ENCODE measurements at regions not wholly inside any gene's neighbourhood (a gene's known extent, or its start where the extent isn't known, plus 50 kb on each side); places are given as distances from the start of the nearest gene placed in this dataset.

- DNase-seq (ENCODE audit: low read depth, low spot score), result no peak
Measured at GRCh38 chr3:94258851-94259250, 196.0 kb downstream of the NSUN3 start.

DNA sequence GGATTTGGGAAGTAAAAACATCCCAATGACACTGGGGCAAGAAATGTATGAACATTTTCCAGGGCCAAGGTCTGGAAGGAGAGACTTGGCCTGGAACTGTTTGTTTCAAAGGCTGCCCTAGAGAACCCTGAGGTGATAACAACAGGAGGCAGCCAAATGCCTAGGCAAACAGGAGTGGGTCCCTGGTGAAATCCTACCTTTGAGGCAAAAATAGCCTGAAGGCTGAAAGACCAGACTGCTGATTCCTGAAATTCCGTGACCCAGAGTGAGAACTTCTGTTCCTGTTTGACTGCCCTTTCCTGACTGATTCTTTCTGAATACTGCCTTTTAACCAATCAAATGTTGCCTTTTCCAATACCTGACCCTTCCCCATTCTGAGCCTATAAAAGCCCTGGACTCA, 196.4 kb downstream of the NSUN3 start:
- no peak for DNase-seq (ENCODE audit: low read depth, low spot score)

- DNase-seq (ENCODE audit: low read depth, low spot score), result no peak
Measured at GRCh38 chr3:94269763-94270162, 206.9 kb downstream of the NSUN3 start.

- DNase-seq (ENCODE audit: low read depth, low spot score), result no peak
Measured at GRCh38 chr3:94272016-94272415, 209.2 kb downstream of the NSUN3 start.

DNA sequence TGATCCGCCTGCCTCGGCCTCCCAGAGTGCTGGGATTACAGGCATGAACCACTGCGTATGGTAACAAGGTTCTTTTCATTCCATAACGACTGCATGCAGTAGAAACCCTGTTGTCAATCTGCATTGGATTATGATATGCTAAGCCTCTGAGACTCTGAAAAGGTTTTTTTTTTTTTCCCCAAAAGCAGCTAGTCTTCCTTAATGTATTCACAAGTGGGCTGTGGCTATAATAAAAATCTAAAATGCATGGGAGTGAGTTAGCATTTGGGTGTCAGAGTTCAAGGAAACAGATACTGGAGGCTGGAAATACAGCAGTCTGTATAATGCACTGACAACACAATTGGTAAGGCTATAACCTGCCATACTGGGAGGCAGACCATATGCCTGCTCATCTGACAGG, 218.1 kb downstream of the NSUN3 start:
- DNase-seq (ENCODE audit: low read depth, low spot score), result no peak

- no peak for DNase-seq (ENCODE audit: low read depth, low spot score)
Measured at GRCh38 chr3:94285872-94286271, 223.0 kb downstream of the NSUN3 start.

GRCh38 chr3:94291686-94292085, 228.8 kb downstream of the NSUN3 start:
- no peak for DNase-seq (ENCODE audit: low read depth, low spot score)

GRCh38 chr3:94292151-94292550, 229.3 kb downstream of the NSUN3 start:
- DNase-seq (ENCODE audit: low read depth, low spot score), result no peak

- DNase-seq (ENCODE audit: low read depth, low spot score), result no peak
Measured at GRCh38 chr3:94293793-94294195, 230.9 kb downstream of the NSUN3 start.

- DNase-seq (ENCODE audit: low read depth, low spot score), result no peak
Measured at GRCh38 chr3:94294806-94295205, 231.9 kb downstream of the NSUN3 start.

DNA sequence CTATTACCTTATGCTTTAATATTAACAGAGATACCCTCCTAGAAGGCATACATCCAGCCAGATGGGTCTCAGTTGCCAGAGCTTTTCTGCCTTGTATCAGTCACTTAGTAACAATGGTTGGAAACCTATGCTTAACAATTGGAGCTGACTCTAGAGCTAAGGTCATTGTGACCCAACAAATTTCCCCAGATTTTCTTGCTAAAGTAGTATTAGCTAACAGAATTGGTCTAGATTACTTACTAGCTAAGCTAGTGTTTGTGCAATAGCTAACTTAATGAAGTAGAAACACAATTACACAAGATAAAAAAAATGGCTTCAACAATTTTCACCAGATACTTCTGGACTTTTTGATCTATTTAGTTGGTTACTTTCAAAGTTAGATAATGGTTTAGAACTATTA, 236.9 kb downstream of the NSUN3 start:
- DNase-seq (ENCODE audit: low read depth, low spot score), result no peak

GRCh38 chr3:94301366-94301765, 238.5 kb downstream of the NSUN3 start:
- no peak for DNase-seq (ENCODE audit: low read depth, low spot score)

- no peak for DNase-seq (ENCODE audit: low read depth, low spot score)
Measured at GRCh38 chr3:94303266-94303665, 240.4 kb downstream of the NSUN3 start.

- DNase-seq (ENCODE audit: low read depth, low spot score), result no peak
Measured at GRCh38 chr3:94303897-94304296, 241.0 kb downstream of the NSUN3 start.

- DNase-seq (ENCODE audit: low read depth, low spot score), result no peak
Measured at GRCh38 chr3:94304954-94305353, 242.1 kb downstream of the NSUN3 start.

- DNase-seq (ENCODE audit: low read depth, low spot score), result no peak
Measured at GRCh38 chr3:94305835-94306611, 243.2 kb downstream of the NSUN3 start.

- DNase-seq (ENCODE audit: low read depth, low spot score), result no peak
Measured at GRCh38 chr3:94307588-94307987, 244.7 kb downstream of the NSUN3 start.

GRCh38 chr3:94308767-94309166, 245.9 kb downstream of the NSUN3 start:
- no peak for DNase-seq (ENCODE audit: low read depth, low spot score)

DNA sequence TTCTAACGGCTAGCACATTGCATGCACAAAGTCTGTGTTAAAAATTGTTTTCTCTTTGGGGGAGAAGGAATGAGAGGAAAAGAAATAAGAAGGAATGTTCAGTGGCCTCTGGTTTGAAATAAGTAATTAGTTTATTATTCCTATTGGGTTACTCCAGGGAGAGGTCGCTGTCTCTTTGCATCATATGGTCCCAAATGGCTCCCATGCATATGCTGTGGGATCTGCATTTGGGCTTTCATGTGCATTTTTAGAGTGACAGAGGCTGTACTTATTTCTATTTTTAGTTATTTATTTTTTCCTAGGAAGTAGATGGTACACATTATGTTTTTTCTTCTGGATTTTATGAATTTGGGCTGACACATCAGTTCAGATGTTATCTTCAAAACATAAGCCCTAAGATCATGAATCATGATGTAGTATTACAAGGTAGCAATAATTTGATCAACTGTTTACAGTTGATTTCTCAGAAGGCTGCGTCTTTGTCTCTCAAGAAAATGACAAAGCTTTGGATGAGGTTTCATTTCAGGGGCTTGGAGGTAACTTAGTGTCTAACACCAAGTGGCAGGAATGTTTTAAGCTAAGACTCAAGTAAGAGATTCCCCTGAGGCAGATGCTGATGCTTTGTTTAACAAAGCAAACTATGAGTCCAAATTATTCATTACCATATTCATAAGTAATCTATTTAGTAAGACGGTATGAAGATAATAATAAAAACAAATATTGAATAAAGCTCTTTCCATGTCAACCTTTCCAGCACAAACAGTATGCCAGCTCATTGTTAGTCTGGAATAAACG, 247.7 kb downstream of the NSUN3 start:
- no peak for DNase-seq (ENCODE audit: low read depth, low spot score)

GRCh38 chr3:94311651-94312050, 248.8 kb downstream of the NSUN3 start:
- no peak for DNase-seq (ENCODE audit: low read depth, low spot score)

DNA sequence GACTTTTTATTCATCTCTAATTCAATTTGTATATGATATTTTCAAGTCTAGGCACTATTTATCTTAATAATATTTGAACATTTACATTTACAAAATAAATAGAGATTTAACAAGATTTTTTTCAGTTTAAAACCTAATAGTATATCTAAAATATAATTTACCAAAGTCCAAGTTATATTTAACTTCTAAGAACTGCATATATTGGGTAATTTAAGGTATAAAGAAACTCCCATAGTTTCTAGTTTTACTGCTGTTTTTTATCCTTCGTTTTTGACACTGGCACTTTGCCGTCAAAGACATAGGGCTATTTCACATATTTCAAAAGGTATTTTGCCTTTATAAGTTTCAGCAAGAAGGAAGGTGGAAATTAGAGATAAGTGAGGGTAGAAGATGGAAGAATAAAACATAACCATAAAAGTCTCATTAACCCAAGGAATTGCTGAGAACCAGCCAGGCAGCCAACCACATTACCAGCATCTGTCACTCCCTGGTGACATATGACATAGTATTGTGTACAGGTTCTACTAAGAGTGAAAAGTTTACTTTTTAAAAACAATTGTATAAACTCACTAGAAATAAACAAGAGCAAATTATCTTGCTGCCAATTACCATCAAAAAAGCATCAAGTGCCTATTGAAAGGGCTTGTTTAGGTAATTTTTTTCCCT, 251.5 kb downstream of the NSUN3 start:
- DNase-seq (ENCODE audit: low read depth, low spot score), result no peak

GRCh38 chr3:94317017-94317416, 254.2 kb downstream of the NSUN3 start:
- no peak for DNase-seq (ENCODE audit: low read depth, low spot score)

- no peak for DNase-seq (ENCODE audit: low read depth, low spot score)
Measured at GRCh38 chr3:94323596-94323995, 260.7 kb downstream of the NSUN3 start.
